ENCODE measurements at regions not wholly inside any gene's neighbourhood (a gene's known extent, or its start where the extent isn't known, plus 50 kb on each side); places are given as distances from the start of the nearest gene placed in this dataset.

DNA sequence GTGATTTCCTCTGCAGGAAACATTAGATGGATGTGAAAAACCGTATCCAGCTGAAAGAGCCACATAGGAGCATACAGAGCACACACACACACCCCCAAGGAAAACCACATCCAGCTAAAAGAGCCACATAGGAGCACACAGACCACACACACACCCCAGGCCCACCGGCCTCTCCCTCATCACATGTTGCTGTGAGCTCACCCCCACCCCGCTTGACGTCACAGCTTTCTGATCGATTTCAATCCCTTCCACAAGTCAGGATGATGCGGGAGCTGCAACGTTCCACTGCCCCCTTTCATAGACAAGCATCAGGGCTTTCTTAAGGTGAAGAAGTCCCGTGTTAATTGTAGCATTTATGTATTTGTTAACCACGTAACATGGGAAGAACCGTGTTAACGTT, 72.4 kb upstream of the SOX1 start:
- TF ChIP-seq, protein P1, sequence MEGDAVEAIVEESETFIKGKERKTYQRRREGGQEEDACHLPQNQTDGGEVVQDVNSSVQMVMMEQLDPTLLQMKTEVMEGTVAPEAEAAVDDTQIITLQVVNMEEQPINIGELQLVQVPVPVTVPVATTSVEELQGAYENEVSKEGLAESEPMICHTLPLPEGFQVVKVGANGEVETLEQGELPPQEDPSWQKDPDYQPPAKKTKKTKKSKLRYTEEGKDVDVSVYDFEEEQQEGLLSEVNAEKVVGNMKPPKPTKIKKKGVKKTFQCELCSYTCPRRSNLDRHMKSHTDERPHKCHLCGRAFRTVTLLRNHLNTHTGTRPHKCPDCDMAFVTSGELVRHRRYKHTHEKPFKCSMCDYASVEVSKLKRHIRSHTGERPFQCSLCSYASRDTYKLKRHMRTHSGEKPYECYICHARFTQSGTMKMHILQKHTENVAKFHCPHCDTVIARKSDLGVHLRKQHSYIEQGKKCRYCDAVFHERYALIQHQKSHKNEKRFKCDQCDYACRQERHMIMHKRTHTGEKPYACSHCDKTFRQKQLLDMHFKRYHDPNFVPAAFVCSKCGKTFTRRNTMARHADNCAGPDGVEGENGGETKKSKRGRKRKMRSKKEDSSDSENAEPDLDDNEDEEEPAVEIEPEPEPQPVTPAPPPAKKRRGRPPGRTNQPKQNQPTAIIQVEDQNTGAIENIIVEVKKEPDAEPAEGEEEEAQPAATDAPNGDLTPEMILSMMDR (IDR thresholded peaks at IDR 0.05) = no peak
- TF ChIP-seq POLR2AphosphoS5 (IDR thresholded peaks at IDR 0.05) (no peak), POLR2A (IDR thresholded peaks at IDR 0.05) (no peak), EP300 (IDR thresholded peaks at IDR 0.05) (no peak)
